ENCODE measurements at regions not wholly inside any gene's neighbourhood (a gene's known extent, or its start where the extent isn't known, plus 50 kb on each side); places are given as distances from the start of the nearest gene placed in this dataset.

- TF ChIP-seq, protein P1, sequence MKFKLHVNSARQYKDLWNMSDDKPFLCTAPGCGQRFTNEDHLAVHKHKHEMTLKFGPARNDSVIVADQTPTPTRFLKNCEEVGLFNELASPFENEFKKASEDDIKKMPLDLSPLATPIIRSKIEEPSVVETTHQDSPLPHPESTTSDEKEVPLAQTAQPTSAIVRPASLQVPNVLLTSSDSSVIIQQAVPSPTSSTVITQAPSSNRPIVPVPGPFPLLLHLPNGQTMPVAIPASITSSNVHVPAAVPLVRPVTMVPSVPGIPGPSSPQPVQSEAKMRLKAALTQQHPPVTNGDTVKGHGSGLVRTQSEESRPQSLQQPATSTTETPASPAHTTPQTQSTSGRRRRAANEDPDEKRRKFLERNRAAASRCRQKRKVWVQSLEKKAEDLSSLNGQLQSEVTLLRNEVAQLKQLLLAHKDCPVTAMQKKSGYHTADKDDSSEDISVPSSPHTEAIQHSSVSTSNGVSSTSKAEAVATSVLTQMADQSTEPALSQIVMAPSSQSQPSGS (IDR thresholded peaks at IDR 0.05; ENCODE audit: low read length): peak; percentile 53; the same call in 1 of the 2 replicates
- TF ChIP-seq TEAD4 (IDR thresholded peaks at IDR 0.05; ENCODE audit: low read depth, low read length) (peak; percentile 54; the same call in 1 of the 2 replicates), USF2 (IDR thresholded peaks at IDR 0.05; ENCODE audit: low read length) (0 out of 2 replicates have a peak, but pooled peaks have one; percentile 7), MAFK (IDR thresholded peaks at IDR 0.05; ENCODE audit: low read depth, low read length) (no peak), SP1 (IDR thresholded peaks at IDR 0.05; ENCODE audit: low read depth, low read length) (peak; percentile 77), NANOG (IDR thresholded peaks at IDR 0.05; ENCODE audit: insufficient read depth, low read depth, low read length, poor library complexity, severe bottlenecking) (peak; percentile 49), JUN (IDR thresholded peaks at IDR 0.05; ENCODE audit: low read depth, low read length) (no peak), CBX8 (IDR thresholded peaks at IDR 0.05; ENCODE audit: borderline replicate concordance, low read depth, low read length) (no peak), RXRA (IDR thresholded peaks at IDR 0.05; ENCODE audit: insufficient read depth, low read depth, low read length) (0 out of 2 replicates have a peak, but pooled peaks have one; percentile 64), CTBP2 (IDR thresholded peaks at IDR 0.05; ENCODE audit: borderline replicate concordance, insufficient read depth, insufficient read length, low read length) (no peak)
Measured at GRCh38 chr2:185006481-185006880, 408.2 kb downstream of the ZNF804A start (continued).

All from H1 (cell line).